Osteoblast (primary cell): ENCODE measurements at regions not wholly inside any gene's neighbourhood (a gene's known extent, or its start where the extent isn't known, plus 50 kb on each side); places are given as distances from the start of the nearest gene placed in this dataset.

ENCODE experiments used
- DNase-seq: peaks from one replicate; pipeline ENCODE4 v3.0.0; 2011; ENCODE audit warnings: low spot score, mixed read lengths; ENCODE audit not compliant: insufficient read length; ENCODE audit errors: missing footprints
- H2AFZ ChIP-seq: 2 replicates; pipeline ENCODE4 v1.6.0; 2011; ENCODE audit warnings: mild to moderate bottlenecking, low read length
- H3K27ac ChIP-seq: 2 replicates; pipeline ENCODE4 v1.5.1; 2011; ENCODE audit warnings: mild to moderate bottlenecking, low read depth, low read length, moderate library complexity
- H3K27me3 ChIP-seq: 2 replicates; pipeline ENCODE4 v1.6.0; 2012; ENCODE audit warnings: mild to moderate bottlenecking, control low read depth, inconsistent platforms, low read length, moderate library complexity; ENCODE audit not compliant: insufficient read depth
- H3K36me3 ChIP-seq: 2 replicates; pipeline ENCODE4 v1.5.1; 2011; ENCODE audit warnings: mild to moderate bottlenecking, low read length, control low read depth, moderate library complexity; ENCODE audit not compliant: insufficient read depth
- H3K4me1 ChIP-seq: 2 replicates; pipeline ENCODE4 v1.5.1; 2011; ENCODE audit warnings: mild to moderate bottlenecking, low read length, control low read depth, moderate library complexity; ENCODE audit not compliant: insufficient read depth
- H3K4me2 ChIP-seq: 2 replicates; pipeline ENCODE4 v1.6.0; 2011; ENCODE audit warnings: mild to moderate bottlenecking, low read length; ENCODE audit not compliant: insufficient read depth
- H3K4me3 ChIP-seq: fragments of 200-600 bp; sonication (generic); 3 replicates; pipeline ENCODE4 v1.5.1; 2012; ENCODE audit warnings: mild to moderate bottlenecking, low read length, inconsistent platforms; ENCODE audit not compliant: insufficient read depth
- H3K79me2 ChIP-seq: 2 replicates; pipeline ENCODE4 v1.6.0; 2012; ENCODE audit warnings: mild to moderate bottlenecking, low read length, control low read depth, inconsistent platforms; ENCODE audit not compliant: insufficient read depth
- H3K9me3 ChIP-seq: 2 replicates; pipeline ENCODE4 v1.5.1; 2011; ENCODE audit warnings: low read depth, low read length, control low read depth
- H4K20me1 ChIP-seq: 2 replicates; pipeline ENCODE4 v1.6.0; 2012; ENCODE audit warnings: mild to moderate bottlenecking, low read length, control low read depth; ENCODE audit not compliant: insufficient read depth
- CTCF ChIP-seq: IDR thresholded peaks from 2 replicates; pipeline ENCODE4 v1.5.1; 2011; ENCODE audit warnings: mild to moderate bottlenecking, low read depth, low read length, moderate library complexity; ENCODE audit errors: extremely low read depth

GRCh38 chr13:19085876-19086275, 95.7 kb downstream of the TUBA3C start:
- no peak overlapping the region for H3K27ac ChIP-seq
- H3K4me1 ChIP-seq: no peaks in the 10 kb centered on the region
- no peak for DNase-seq
- H3K79me2 ChIP-seq: no peaks in the 10 kb centered on the region
- no peak overlapping the region for H3K4me3 ChIP-seq
- no peaks in the 10 kb centered on the region for H4K20me1 ChIP-seq
- peaks cover 7% of the 10 kb centered on the region for H3K9me3 ChIP-seq
- TF ChIP-seq CTCF: no peak
- no peaks in the 10 kb centered on the region for H3K27me3 ChIP-seq
- H3K36me3 ChIP-seq: no peaks in the 10 kb centered on the region
- H2AFZ ChIP-seq: no peak overlapping the region
- no peak overlapping the region for H3K4me2 ChIP-seq

GRCh38 chr13:19085258-19085657, 96.4 kb downstream of the TUBA3C start:
- no peak overlapping the region for H3K4me3 ChIP-seq
- no peaks in the 10 kb centered on the region for H3K4me1 ChIP-seq
- H2AFZ ChIP-seq: no peak overlapping the region
- no peaks in the 10 kb centered on the region for H3K36me3 ChIP-seq
- no peak for TF ChIP-seq CTCF
- H3K27me3 ChIP-seq: no peaks in the 10 kb centered on the region
- H3K79me2 ChIP-seq: no peaks in the 10 kb centered on the region
- DNase-seq: no peak
- no peaks in the 10 kb centered on the region for H4K20me1 ChIP-seq
- H3K4me2 ChIP-seq: no peak overlapping the region
- H3K9me3 ChIP-seq: peaks cover 7% of the 10 kb centered on the region
- no peak overlapping the region for H3K27ac ChIP-seq

GRCh38 chr13:19083340-19083739, 98.3 kb downstream of the TUBA3C start:
- no peaks in the 10 kb centered on the region for H4K20me1 ChIP-seq
- no peaks in the 10 kb centered on the region for H3K27me3 ChIP-seq
- no peak for TF ChIP-seq CTCF
- no peak overlapping the region for H3K4me2 ChIP-seq
- H3K36me3 ChIP-seq: no peaks in the 10 kb centered on the region
- H3K79me2 ChIP-seq: no peaks in the 10 kb centered on the region
- H3K9me3 ChIP-seq: peaks cover 5% of the 10 kb centered on the region
- DNase-seq: no peak
- no peaks in the 10 kb centered on the region for H3K4me1 ChIP-seq
- H3K27ac ChIP-seq: no peak overlapping the region
- H2AFZ ChIP-seq: no peak overlapping the region
- H3K4me3 ChIP-seq: no peak overlapping the region

GRCh38 chr13:19075418-19075817, 106.2 kb downstream of the TUBA3C start:
- no peaks in the 10 kb centered on the region for H3K36me3 ChIP-seq
- DNase-seq: no peak
- no peaks in the 10 kb centered on the region for H3K79me2 ChIP-seq
- H3K4me1 ChIP-seq: no peaks in the 10 kb centered on the region
- TF ChIP-seq CTCF: no peak
- no peaks in the 10 kb centered on the region for H4K20me1 ChIP-seq
- H3K4me2 ChIP-seq: no peak overlapping the region
- no peaks in the 10 kb centered on the region for H3K27me3 ChIP-seq
- no peak overlapping the region for H2AFZ ChIP-seq
- H3K9me3 ChIP-seq: no peaks in the 10 kb centered on the region
- H3K27ac ChIP-seq: no peak overlapping the region
- no peak overlapping the region for H3K4me3 ChIP-seq
